ENCODE measurements at regions not wholly inside any gene's neighbourhood (a gene's known extent, or its start where the extent isn't known, plus 50 kb on each side); places are given as distances from the start of the nearest gene placed in this dataset.

DNA sequence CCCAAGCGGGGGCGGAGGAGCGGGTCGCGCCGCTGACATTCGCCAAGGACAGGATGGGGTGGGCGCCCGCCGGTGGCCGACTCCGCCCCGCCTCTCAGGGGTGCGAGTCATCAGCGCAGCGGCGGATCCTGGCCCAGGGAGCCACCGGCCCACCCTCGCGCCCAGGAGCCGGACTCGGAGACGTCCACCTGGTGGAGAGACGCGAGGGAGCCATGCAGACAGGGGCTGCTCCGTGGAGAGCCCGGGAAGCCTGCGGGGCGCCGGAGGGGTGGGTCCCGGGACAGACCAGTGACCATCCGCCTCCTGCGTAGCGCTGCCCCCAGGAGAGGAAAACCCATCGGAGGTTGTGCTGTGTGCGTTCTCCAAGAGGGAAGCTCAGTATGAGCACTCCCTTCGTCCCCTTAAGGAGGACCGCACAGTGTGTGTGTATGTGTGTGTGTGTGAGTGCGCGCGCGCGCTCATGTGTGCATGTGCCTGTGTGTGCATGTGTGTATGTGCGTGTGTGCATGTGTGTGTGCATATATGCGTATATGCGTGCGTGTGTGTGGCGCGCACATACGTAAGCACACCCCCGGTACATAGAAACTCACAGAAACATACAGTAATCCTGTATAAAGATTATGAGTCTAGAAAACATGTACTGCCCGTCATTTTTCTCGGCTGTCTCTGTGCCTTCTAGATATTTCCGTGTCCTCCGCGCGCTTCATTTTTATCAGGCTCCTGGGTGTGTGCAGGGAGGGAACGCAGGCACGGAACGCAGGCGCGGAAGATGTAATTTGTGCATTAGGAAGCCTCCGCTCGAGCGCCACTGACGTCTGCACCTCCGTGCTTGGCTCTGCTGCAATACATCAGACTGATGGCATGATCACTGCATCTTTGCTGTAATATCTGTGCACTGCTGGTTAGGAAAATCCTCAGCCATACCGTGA, 158.9 kb downstream of the TBXT start (continued):
- no peak for TF ChIP-seq ZNF169 (tag by site-specific recombination; IDR thresholded peaks at IDR 0.05)
- peak; percentile 72 for TF ChIP-seq WT1 (tag by site-specific recombination; IDR thresholded peaks at IDR 0.05)
- no peak for TF ChIP-seq ZNF248 (tag by site-specific recombination; IDR thresholded peaks at IDR 0.05)
- TF ChIP-seq, protein P1, sequence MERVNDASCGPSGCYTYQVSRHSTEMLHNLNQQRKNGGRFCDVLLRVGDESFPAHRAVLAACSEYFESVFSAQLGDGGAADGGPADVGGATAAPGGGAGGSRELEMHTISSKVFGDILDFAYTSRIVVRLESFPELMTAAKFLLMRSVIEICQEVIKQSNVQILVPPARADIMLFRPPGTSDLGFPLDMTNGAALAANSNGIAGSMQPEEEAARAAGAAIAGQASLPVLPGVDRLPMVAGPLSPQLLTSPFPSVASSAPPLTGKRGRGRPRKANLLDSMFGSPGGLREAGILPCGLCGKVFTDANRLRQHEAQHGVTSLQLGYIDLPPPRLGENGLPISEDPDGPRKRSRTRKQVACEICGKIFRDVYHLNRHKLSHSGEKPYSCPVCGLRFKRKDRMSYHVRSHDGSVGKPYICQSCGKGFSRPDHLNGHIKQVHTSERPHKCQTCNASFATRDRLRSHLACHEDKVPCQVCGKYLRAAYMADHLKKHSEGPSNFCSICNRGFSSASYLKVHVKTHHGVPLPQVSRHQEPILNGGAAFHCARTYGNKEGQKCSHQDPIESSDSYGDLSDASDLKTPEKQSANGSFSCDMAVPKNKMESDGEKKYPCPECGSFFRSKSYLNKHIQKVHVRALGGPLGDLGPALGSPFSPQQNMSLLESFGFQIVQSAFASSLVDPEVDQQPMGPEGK (tag by site-specific recombination; IDR thresholded peaks at IDR 0.05) = peak; percentile 83
- TF ChIP-seq YY1 (tag by site-specific recombination; IDR thresholded peaks at IDR 0.05) = no peak
- no peak for TF ChIP-seq IKZF3 (tag by site-specific recombination; IDR thresholded peaks at IDR 0.05)
- no peak for TF ChIP-seq RBAK (tag by site-specific recombination; IDR thresholded peaks at IDR 0.05)
- TF ChIP-seq, protein P2, sequence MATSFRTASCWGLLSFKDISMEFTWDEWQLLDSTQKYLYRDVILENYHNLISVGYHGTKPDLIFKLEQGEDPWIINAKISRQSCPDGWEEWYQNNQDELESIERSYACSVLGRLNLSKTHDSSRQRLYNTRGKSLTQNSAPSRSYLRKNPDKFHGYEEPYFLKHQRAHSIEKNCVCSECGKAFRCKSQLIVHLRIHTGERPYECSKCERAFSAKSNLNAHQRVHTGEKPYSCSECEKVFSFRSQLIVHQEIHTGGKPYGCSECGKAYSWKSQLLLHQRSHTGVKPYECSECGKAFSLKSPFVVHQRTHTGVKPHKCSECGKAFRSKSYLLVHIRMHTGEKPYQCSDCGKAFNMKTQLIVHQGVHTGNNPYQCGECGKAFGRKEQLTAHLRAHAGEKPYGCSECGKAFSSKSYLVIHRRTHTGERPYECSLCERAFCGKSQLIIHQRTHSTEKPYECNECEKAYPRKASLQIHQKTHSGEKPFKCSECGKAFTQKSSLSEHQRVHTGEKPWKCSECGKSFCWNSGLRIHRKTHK (tag by site-specific recombination; IDR thresholded peaks at IDR 0.05) = no peak
- no peak for TF ChIP-seq ZNF10 (tag by site-specific recombination; IDR thresholded peaks at IDR 0.05)
- no peak for TF ChIP-seq ZNF16 (tag by site-specific recombination; IDR thresholded peaks at IDR 0.05; ENCODE audit: low read depth)
- TF ChIP-seq GFI1B (tag by site-specific recombination; IDR thresholded peaks at IDR 0.05) = no peak
- peak; percentile 56 for TF ChIP-seq KLF16 (tag by site-specific recombination; IDR thresholded peaks at IDR 0.05)
- no peak for TF ChIP-seq ZNF830 (tag by site-specific recombination; IDR thresholded peaks at IDR 0.05; ENCODE audit: low read depth)
- no peak; the same call in 1 of the 2 replicates for TF ChIP-seq ZNF239 (tag by site-specific recombination; IDR thresholded peaks at IDR 0.05)
- TF ChIP-seq, protein P3, sequence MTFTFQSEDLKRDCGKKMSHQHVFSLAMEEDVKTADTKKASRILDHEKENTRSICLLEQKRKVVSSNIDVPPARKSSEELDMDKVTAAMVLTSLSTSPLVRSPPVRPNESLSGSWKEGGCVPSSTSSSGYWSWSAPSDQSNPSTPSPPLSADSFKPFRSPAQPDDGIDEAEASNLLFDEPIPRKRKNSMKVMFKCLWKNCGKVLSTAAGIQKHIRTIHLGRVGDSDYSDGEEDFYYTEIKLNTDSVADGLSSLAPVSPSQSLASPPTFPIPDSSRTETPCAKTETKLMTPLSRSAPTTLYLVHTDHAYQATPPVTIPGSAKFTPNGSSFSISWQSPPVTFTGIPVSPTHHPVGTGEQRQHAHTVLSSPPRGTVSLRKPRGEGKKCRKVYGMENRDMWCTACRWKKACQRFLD (tag by site-specific recombination; IDR thresholded peaks at IDR 0.05) = no peak
- no peak for TF ChIP-seq ZNF521 (tag by site-specific recombination; IDR thresholded peaks at IDR 0.05)
- TF ChIP-seq, protein P4, sequence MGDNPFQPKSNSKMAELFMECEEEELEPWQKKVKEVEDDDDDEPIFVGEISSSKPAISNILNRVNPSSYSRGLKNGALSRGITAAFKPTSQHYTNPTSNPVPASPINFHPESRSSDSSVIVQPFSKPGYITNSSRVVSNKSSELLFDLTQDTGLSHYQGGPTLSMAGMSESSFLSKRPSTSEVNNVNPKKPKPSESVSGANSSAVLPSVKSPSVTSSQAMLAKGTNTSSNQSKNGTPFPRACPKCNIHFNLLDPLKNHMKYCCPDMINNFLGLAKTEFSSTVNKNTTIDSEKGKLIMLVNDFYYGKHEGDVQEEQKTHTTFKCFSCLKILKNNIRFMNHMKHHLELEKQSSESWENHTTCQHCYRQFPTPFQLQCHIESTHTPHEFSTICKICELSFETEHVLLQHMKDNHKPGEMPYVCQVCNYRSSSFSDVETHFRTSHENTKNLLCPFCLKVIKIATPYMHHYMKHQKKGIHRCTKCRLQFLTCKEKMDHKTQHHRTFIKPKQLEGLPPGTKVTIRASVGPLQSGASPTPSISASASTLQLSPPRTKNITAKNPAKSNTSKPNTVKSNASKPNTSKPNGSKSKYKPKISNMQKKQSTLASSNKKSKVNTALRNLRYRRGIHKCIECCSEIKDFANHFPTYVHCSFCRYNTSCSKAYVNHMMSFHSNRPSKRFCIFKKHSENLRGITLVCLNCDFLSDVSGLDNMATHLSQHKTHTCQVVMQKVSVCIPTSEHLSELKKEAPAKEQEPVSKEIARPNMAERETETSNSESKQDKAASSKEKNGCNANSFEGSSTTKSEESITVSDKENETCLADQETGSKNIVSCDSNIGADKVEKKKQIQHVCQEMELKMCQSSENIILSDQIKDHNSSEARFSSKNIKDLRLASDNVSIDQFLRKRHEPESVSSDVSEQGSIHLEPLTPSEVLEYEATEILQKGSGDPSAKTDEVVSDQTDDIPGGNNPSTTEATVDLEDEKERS (tag by site-specific recombination; IDR thresholded peaks at IDR 0.05) = no peak
- TF ChIP-seq ZNF138 (tag by site-specific recombination; IDR thresholded peaks at IDR 0.05; ENCODE audit: borderline replicate concordance) = no peak
- TF ChIP-seq HOXD13 (CRISPR knock-in tag; IDR thresholded peaks at IDR 0.05; ENCODE audit: borderline replicate concordance) = no peak
- TF ChIP-seq, protein P5, sequence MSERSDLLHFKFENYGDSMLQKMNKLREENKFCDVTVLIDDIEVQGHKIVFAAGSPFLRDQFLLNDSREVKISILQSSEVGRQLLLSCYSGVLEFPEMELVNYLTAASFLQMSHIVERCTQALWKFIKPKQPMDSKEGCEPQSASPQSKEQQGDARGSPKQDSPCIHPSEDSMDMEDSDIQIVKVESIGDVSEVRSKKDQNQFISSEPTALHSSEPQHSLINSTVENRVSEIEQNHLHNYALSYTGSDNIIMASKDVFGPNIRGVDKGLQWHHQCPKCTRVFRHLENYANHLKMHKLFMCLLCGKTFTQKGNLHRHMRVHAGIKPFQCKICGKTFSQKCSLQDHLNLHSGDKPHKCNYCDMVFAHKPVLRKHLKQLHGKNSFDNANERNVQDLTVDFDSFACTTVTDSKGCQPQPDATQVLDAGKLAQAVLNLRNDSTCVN (tag by site-specific recombination; optimal IDR thresholded peaks at IDR 0.05) = peak; percentile 98
- no peak for TF ChIP-seq ZNF426 (tag by site-specific recombination; IDR thresholded peaks at IDR 0.05)
- TF ChIP-seq ZNF776 (tag by site-specific recombination; IDR thresholded peaks at IDR 0.05; ENCODE audit: borderline replicate concordance) = no peak
- TF ChIP-seq SCRT2 (tag by site-specific recombination; IDR thresholded peaks at IDR 0.05) = no peak
- TF ChIP-seq ZNF843 (tag by site-specific recombination; IDR thresholded peaks at IDR 0.05) = peak; percentile 72; the same call in 1 of the 2 replicates
- TF ChIP-seq, protein P6, sequence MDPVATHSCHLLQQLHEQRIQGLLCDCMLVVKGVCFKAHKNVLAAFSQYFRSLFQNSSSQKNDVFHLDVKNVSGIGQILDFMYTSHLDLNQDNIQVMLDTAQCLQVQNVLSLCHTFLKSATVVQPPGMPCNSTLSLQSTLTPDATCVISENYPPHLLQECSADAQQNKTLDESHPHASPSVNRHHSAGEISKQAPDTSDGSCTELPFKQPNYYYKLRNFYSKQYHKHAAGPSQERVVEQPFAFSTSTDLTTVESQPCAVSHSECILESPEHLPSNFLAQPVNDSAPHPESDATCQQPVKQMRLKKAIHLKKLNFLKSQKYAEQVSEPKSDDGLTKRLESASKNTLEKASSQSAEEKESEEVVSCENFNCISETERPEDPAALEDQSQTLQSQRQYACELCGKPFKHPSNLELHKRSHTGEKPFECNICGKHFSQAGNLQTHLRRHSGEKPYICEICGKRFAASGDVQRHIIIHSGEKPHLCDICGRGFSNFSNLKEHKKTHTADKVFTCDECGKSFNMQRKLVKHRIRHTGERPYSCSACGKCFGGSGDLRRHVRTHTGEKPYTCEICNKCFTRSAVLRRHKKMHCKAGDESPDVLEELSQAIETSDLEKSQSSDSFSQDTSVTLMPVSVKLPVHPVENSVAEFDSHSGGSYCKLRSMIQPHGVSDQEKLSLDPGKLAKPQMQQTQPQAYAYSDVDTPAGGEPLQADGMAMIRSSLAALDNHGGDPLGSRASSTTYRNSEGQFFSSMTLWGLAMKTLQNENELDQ (tag by site-specific recombination; IDR thresholded peaks at IDR 0.05; ENCODE audit: low read depth) = no peak
- peak; percentile 66; the same call in 1 of the 2 replicates for TF ChIP-seq ZNF366 (tag by site-specific recombination; conservative IDR thresholded peaks at IDR 0.05)
- TF ChIP-seq, protein P7, sequence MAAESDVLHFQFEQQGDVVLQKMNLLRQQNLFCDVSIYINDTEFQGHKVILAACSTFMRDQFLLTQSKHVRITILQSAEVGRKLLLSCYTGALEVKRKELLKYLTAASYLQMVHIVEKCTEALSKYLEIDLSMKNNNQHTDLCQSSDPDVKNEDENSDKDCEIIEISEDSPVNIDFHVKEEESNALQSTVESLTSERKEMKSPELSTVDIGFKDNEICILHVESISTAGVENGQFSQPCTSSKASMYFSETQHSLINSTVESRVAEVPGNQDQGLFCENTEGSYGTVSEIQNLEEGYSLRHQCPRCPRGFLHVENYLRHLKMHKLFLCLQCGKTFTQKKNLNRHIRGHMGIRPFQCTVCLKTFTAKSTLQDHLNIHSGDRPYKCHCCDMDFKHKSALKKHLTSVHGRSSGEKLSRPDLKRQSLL (tag by site-specific recombination; IDR thresholded peaks at IDR 0.05) = peak; percentile 9

All from HEK293 (cell line).